A172 (cell line): ENCODE measurements at regions not wholly inside any gene's neighbourhood (a gene's known extent, or its start where the extent isn't known, plus 50 kb on each side); places are given as distances from the start of the nearest gene placed in this dataset.
"Not testable (repeated sequence)": the region's sequence is repeated elsewhere in the genome, so short reads cannot be mapped to it uniquely, and the experiment has no call there.

Experiments
- DNase-seq: peaks from one replicate; pipeline ENCODE4 v3.0.0-alpha.2; 2015; ENCODE audit warnings: low spot score

GRCh38 chr11:70549386-70549785 is 151.1 kb downstream of the CTTN start:
- DNase-seq, result no peak

GRCh38 chr11:70549796-70550195 is 151.5 kb downstream of the CTTN start:
- no peak for DNase-seq

- DNase-seq, result no peak
These were observed 152.3 kb downstream of the CTTN start for GRCh38 chr11:70550456-70551195.

- DNase-seq, result no peak
These were observed 153.2 kb downstream of the CTTN start for GRCh38 chr11:70551351-70552166.

GRCh38 chr11:70552167-70553150 is 154.1 kb downstream of the CTTN start:
- peak; percentile 36 for DNase-seq

- no peak for DNase-seq
These were observed 156.7 kb downstream of the CTTN start for GRCh38 chr11:70555078-70555477.

- peak; percentile 98 for DNase-seq
These were observed 158.8 kb downstream of the CTTN start for GRCh38 chr11:70556884-70557741.

- DNase-seq, result peak; percentile 57
These were observed 159.6 kb downstream of the CTTN start for GRCh38 chr11:70557742-70558485.

- DNase-seq, result no peak
These were observed 160.4 kb downstream of the CTTN start for GRCh38 chr11:70558681-70559080.

GRCh38 chr11:70559516-70559915 is 161.2 kb downstream of the CTTN start:
- no peak for DNase-seq

- not testable (repeated sequence) for DNase-seq
These were observed 162.3 kb downstream of the CTTN start for GRCh38 chr11:70560621-70561020.

- DNase-seq, result no peak
These were observed 168.6 kb downstream of the CTTN start for GRCh38 chr11:70566768-70567530.

GRCh38 chr11:70567680-70568034 is 169.3 kb downstream of the CTTN start:
- no peak for DNase-seq

- DNase-seq, result peak; percentile 79
These were observed 169.9 kb downstream of the CTTN start for GRCh38 chr11:70568035-70568813.

- DNase-seq, result no peak
These were observed 170.7 kb downstream of the CTTN start for GRCh38 chr11:70568814-70569617.

- no peak for DNase-seq
These were observed 171.2 kb downstream of the CTTN start for GRCh38 chr11:70569618-70569890.

GRCh38 chr11:70569996-70570692 is 171.8 kb downstream of the CTTN start:
- DNase-seq, result no peak
